NCI-H1092 (cell line): ENCODE measurements at regions not wholly inside any gene's neighbourhood (a gene's known extent, or its start where the extent isn't known, plus 50 kb on each side); places are given as distances from the start of the nearest gene placed in this dataset.

Experiments
- DNase-seq: peaks from one replicate; lab custom pipeline; 2025; lab: John Stamatoyannopoulos, UW

GRCh38 chr1:94643819-94644218, 102.3 kb upstream of the F3 start:
- no peak for DNase-seq

GRCh38 chr1:94642617-94643321, 101.2 kb upstream of the F3 start:
- no peak for DNase-seq

GRCh38 chr1:94641990-94642389, 100.4 kb upstream of the F3 start:
- no peak for DNase-seq

- no peak for DNase-seq
These were observed 98.6 kb upstream of the F3 start for GRCh38 chr1:94640125-94640524.

- DNase-seq, result no peak
These were observed 95.6 kb upstream of the F3 start for GRCh38 chr1:94637121-94637520.

- no peak for DNase-seq
These were observed 95.1 kb upstream of the F3 start for GRCh38 chr1:94636624-94637023.

- DNase-seq, result no peak
These were observed 94.5 kb upstream of the F3 start for GRCh38 chr1:94636100-94636499.

- DNase-seq, result no peak
These were observed 93.4 kb upstream of the F3 start for GRCh38 chr1:94634977-94635416.

- DNase-seq, result no peak
These were observed 91.5 kb upstream of the F3 start for GRCh38 chr1:94633051-94633450.

- no peak for DNase-seq
These were observed 88.0 kb upstream of the F3 start for GRCh38 chr1:94629259-94630181.

GRCh38 chr1:94628499-94628843, 86.9 kb upstream of the F3 start:
- DNase-seq, result no peak

GRCh38 chr1:94627771-94628498, 86.4 kb upstream of the F3 start:
- DNase-seq, result no peak

- no peak for DNase-seq
These were observed 82.6 kb upstream of the F3 start for GRCh38 chr1:94624203-94624602.

GRCh38 chr1:94623560-94624148, 82.1 kb upstream of the F3 start:
- DNase-seq, result no peak

GRCh38 chr1:94622757-94623156, 81.2 kb upstream of the F3 start:
- DNase-seq, result no peak

GRCh38 chr1:94621802-94622201, 80.2 kb upstream of the F3 start:
- DNase-seq, result no peak

GRCh38 chr1:94621395-94621794, 79.8 kb upstream of the F3 start:
- DNase-seq, result no peak

GRCh38 chr1:94620345-94621031, 78.9 kb upstream of the F3 start:
- no peak for DNase-seq

GRCh38 chr1:94619731-94620130, 78.2 kb upstream of the F3 start:
- no peak for DNase-seq

- no peak for DNase-seq
These were observed 76.6 kb upstream of the F3 start for GRCh38 chr1:94617957-94618739.
